ENCODE measurements at regions not wholly inside any gene's neighbourhood (a gene's known extent, or its start where the extent isn't known, plus 50 kb on each side); places are given as distances from the start of the nearest gene placed in this dataset.

DNA sequence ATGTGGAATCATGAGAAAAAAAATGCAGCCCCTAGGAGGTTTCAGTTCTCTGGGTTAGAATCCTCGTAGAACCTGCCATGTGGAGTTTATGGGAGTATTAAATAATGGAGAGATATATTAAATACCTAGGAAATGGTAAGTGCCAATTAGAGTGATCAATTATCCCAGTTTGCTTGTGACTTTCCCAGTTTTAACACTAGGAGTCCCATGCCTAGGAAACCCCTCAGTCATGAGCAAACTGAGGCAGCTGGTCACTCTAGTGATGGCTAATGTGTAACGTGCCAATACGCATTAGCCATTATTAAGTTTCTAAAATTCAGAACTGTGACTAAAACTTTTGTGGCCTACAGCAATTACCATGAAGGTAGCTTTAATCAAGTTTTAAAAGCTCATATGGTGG, 720.6 kb downstream of the TAF11L14 start:
- H3K36me3 Mint-ChIP-seq (ENCODE audit: insufficient read depth, unreplicated experiment), result no peaks in the 10 kb centered on the region
- TF ChIP-seq, protein P1, sequence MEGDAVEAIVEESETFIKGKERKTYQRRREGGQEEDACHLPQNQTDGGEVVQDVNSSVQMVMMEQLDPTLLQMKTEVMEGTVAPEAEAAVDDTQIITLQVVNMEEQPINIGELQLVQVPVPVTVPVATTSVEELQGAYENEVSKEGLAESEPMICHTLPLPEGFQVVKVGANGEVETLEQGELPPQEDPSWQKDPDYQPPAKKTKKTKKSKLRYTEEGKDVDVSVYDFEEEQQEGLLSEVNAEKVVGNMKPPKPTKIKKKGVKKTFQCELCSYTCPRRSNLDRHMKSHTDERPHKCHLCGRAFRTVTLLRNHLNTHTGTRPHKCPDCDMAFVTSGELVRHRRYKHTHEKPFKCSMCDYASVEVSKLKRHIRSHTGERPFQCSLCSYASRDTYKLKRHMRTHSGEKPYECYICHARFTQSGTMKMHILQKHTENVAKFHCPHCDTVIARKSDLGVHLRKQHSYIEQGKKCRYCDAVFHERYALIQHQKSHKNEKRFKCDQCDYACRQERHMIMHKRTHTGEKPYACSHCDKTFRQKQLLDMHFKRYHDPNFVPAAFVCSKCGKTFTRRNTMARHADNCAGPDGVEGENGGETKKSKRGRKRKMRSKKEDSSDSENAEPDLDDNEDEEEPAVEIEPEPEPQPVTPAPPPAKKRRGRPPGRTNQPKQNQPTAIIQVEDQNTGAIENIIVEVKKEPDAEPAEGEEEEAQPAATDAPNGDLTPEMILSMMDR (IDR thresholded peaks at IDR 0.05; ENCODE audit: unreplicated experiment), result no peak
- no peaks in the 10 kb centered on the region for H3K4me1 Mint-ChIP-seq (ENCODE audit: low read depth, unreplicated experiment)
- no peak for DNase-seq
- no peak overlapping the region for H3K27ac Mint-ChIP-seq (ENCODE audit: unreplicated experiment)
- intact Hi-C loops (cut with micrococcal nuclease; ENCODE audit: unreplicated experiment), result no loop called here
- BruUV-seq (replicated peaks), result no TSS peak
- CTCF ChIA-PET, result no interaction called here
- no peaks in the 10 kb centered on the region for H3K27me3 Mint-ChIP-seq (ENCODE audit: unreplicated experiment)
- no peak overlapping the region for H3K4me3 Mint-ChIP-seq (ENCODE audit: low read depth, unreplicated experiment)
- H3K9me3 Mint-ChIP-seq (ENCODE audit: low read depth, unreplicated experiment), result peaks cover 6% of the 10 kb centered on the region

DNA sequence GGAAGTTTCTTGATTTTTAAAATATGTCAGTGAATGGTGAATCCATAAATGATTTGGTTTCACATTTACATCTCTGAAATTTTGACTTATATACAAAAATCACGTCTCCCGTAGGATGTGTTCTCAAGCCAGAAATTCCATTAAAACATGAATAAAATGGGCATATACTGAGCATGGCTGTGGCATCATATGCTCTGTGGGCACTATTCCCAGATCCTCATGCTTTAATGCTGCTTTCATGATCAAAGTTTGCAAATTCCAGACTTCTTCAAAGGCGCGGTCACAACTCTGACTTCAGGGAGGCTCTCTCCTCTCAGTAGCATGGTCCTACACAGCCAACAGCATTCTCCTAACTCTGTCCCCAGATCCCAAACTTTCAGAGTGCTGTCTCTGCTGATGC, 723.2 kb downstream of the TAF11L14 start:
- intact Hi-C loops (cut with micrococcal nuclease; ENCODE audit: unreplicated experiment), result no loop called here
- no peak overlapping the region for H3K4me3 Mint-ChIP-seq (ENCODE audit: low read depth, unreplicated experiment)
- no peaks in the 10 kb centered on the region for H3K36me3 Mint-ChIP-seq (ENCODE audit: insufficient read depth, unreplicated experiment)
- no peaks in the 10 kb centered on the region for H3K27me3 Mint-ChIP-seq (ENCODE audit: unreplicated experiment)
- BruUV-seq (replicated peaks), result no TSS peak
- TF ChIP-seq, protein P1 (IDR thresholded peaks at IDR 0.05; ENCODE audit: unreplicated experiment), result no peak
- H3K9me3 Mint-ChIP-seq (ENCODE audit: low read depth, unreplicated experiment), result peaks cover 8% of the 10 kb centered on the region
- no peak overlapping the region for H3K27ac Mint-ChIP-seq (ENCODE audit: unreplicated experiment)
- no peak for DNase-seq
- H3K4me1 Mint-ChIP-seq (ENCODE audit: low read depth, unreplicated experiment), result no peaks in the 10 kb centered on the region
- CTCF ChIA-PET, result no interaction called here

DNA sequence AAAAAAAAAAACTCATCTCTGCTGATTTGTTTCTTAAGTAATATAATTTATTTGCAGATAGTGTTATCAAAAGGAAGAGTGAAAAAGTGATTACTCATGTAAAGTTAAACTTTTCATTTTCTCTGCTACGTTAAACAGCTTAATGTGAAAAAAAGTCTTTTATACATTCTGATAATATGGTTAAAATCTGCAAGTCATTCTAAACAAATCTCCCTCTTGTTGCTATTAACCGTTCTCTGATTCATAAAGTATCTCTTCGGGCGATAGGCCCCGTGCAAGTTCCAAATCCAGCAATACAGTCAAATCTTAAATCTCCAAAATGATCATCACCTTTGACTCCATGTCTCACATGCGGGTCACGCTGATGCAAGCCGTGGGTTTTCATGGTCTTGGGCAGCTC, 732.0 kb downstream of the TAF11L14 start:
- H3K36me3 Mint-ChIP-seq (ENCODE audit: insufficient read depth, unreplicated experiment), result no peaks in the 10 kb centered on the region
- no peaks in the 10 kb centered on the region for H3K27me3 Mint-ChIP-seq (ENCODE audit: unreplicated experiment)
- no peak for DNase-seq
- CTCF ChIA-PET, result interaction anchor here (0.8 kb wide), 1 partner anchor 14 kb away, joined by 3 read pairs; no protein-coding TSS in a partner anchor
- no peaks in the 10 kb centered on the region for H3K4me1 Mint-ChIP-seq (ENCODE audit: low read depth, unreplicated experiment)
- H3K27ac Mint-ChIP-seq (ENCODE audit: unreplicated experiment), result no peak overlapping the region
- H3K9me3 Mint-ChIP-seq (ENCODE audit: low read depth, unreplicated experiment), result peaks cover 15% of the 10 kb centered on the region
- TF ChIP-seq, protein P1 (IDR thresholded peaks at IDR 0.05; ENCODE audit: unreplicated experiment), result no peak
- no peak overlapping the region for H3K4me3 Mint-ChIP-seq (ENCODE audit: low read depth, unreplicated experiment)
- intact Hi-C loops (cut with micrococcal nuclease; ENCODE audit: unreplicated experiment), result no loop called here
- no TSS peak for BruUV-seq (replicated peaks)

DNA sequence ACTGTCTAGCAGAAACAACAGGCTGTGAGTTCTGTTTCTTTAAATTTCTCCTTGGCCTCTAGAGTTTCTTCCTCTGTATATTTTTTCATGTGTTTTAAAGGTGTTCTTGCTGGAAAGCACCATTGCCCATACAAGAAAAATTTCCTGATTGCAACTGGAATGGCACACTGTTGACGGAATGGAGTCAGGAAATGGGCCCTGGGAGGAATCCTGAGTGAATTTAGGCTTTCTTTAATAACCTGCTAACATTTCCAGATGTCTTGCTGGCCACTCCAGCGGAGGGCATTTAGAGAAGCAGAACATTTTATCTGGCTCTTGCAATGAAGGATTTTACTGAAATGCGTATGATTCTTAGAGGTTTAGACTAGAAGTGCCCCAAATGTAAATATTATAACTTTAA, 736.3 kb downstream of the TAF11L14 start:
- Mint-ChIP-seq H3K36me3 (ENCODE audit: insufficient read depth, unreplicated experiment) (no peaks in the 10 kb centered on the region), H3K9me3 (ENCODE audit: low read depth, unreplicated experiment) (peaks cover 11% of the 10 kb centered on the region), H3K27ac (ENCODE audit: unreplicated experiment) (no peak overlapping the region), H3K27me3 (ENCODE audit: unreplicated experiment) (no peaks in the 10 kb centered on the region), H3K4me1 (ENCODE audit: low read depth, unreplicated experiment) (no peaks in the 10 kb centered on the region), H3K4me3 (ENCODE audit: low read depth, unreplicated experiment) (no peak overlapping the region)
- TF ChIP-seq, protein P1 (IDR thresholded peaks at IDR 0.05; ENCODE audit: unreplicated experiment), result no peak
- no TSS peak for BruUV-seq (replicated peaks)
- CTCF ChIA-PET, result no interaction called here
- DNase-seq, result no peak
- intact Hi-C loops (cut with micrococcal nuclease; ENCODE audit: unreplicated experiment), result no loop called here

DNA sequence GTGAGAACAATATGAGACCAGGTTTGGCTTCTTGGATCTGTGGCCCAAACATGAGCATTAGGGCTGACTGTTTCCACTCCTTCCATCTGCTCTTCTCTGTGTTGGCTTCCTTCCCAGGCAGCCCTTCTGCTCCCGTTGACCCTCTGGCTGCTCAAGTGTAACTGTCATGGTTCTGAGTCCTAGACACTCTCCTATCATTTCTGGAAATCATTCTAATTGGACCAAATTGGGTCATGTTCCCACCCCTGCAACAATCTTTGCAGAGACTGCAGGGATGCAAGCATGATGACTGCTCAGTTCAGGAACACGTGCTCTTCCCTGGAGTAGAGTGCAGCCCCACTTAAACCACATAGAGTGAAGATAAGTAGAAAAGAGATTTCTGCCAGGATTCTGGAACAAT, 741.4 kb downstream of the TAF11L14 start:
- no TSS peak for BruUV-seq (replicated peaks)
- H3K27me3 Mint-ChIP-seq (ENCODE audit: unreplicated experiment), result no peaks in the 10 kb centered on the region
- H3K4me1 Mint-ChIP-seq (ENCODE audit: low read depth, unreplicated experiment), result no peaks in the 10 kb centered on the region
- H3K27ac Mint-ChIP-seq (ENCODE audit: unreplicated experiment), result no peak overlapping the region
- H3K36me3 Mint-ChIP-seq (ENCODE audit: insufficient read depth, unreplicated experiment), result no peaks in the 10 kb centered on the region
- peaks cover 12% of the 10 kb centered on the region for H3K9me3 Mint-ChIP-seq (ENCODE audit: low read depth, unreplicated experiment)
- no peak overlapping the region for H3K4me3 Mint-ChIP-seq (ENCODE audit: low read depth, unreplicated experiment)
- CTCF ChIA-PET, result no interaction called here
- TF ChIP-seq, protein P1 (IDR thresholded peaks at IDR 0.05; ENCODE audit: unreplicated experiment), result no peak
- no peak for DNase-seq
- intact Hi-C loops (cut with micrococcal nuclease; ENCODE audit: unreplicated experiment), result no loop called here
